HAP-1 (cell line): ENCODE measurements at regions not wholly inside any gene's neighbourhood (a gene's known extent, or its start where the extent isn't known, plus 50 kb on each side); places are given as distances from the start of the nearest gene placed in this dataset.

Experiments
- DNase-seq, 2 experiments: peaks; one replicate each; pipeline ENCODE4 v3.0.0-alpha.2; 2016 to 2020; ENCODE audit warnings: low spot score in 2 of 2
- H3K27me3 ChIP-seq: fragments of 250-450 bp; sonication (Bioruptor Pico); 2 replicates; pipeline ENCODE4 v1.5.1; 2020; ENCODE audit warnings: low read depth, mild to moderate bottlenecking, moderate library complexity
- H3K36me3 ChIP-seq: fragments of 250-450 bp; sonication (Bioruptor Pico); replicated peaks from 2 replicates; pipeline ENCODE4 v1.5.1; 2020; ENCODE audit warnings: mild to moderate bottlenecking
- H3K4me1 ChIP-seq: fragments of 250-450 bp; sonication (Bioruptor Pico); 2 replicates; pipeline ENCODE4 v1.5.1; 2020; ENCODE audit warnings: mild to moderate bottlenecking
- H3K4me3 ChIP-seq: fragments of 250-450 bp; sonication (Bioruptor Pico); 2 replicates; pipeline ENCODE4 v1.5.1; 2020; ENCODE audit warnings: mild to moderate bottlenecking, moderate library complexity
- H3K9me3 ChIP-seq: fragments of 250-450 bp; sonication (Bioruptor Pico); 2 replicates; pipeline ENCODE4 v1.5.1; 2020; ENCODE audit warnings: mild to moderate bottlenecking, moderate library complexity
- in situ Hi-C: fragments of 300-500 bp; cut with MboI; formaldehyde crosslinking; loops from 3 replicates; pipeline ENCODE4 v1.14.3; 2020; ENCODE audit warnings: low sequenced_read_pairs, inconsistent platforms, mixed read lengths

- peaks cover 28% of the 10 kb centered on the region for H3K4me1 ChIP-seq
- H3K36me3 ChIP-seq, result no peaks in the 10 kb centered on the region
- no peaks in the 10 kb centered on the region for H3K9me3 ChIP-seq
- in situ Hi-C loops, result no loop called here
- H3K4me3 ChIP-seq, result no peak overlapping the region
- H3K27me3 ChIP-seq, result no peaks in the 10 kb centered on the region
- peak; percentile 73 to 76 for DNase-seq
Observed at GRCh38 chr20:56957737-56958553, 308.5 kb downstream of the BMP7 start.

GRCh38 chr20:56964901-56965300, 301.5 kb downstream of the BMP7 start:
- in situ Hi-C loops, result no loop called here
- no peaks in the 10 kb centered on the region for H3K27me3 ChIP-seq
- no peaks in the 10 kb centered on the region for H3K36me3 ChIP-seq
- no peak overlapping the region for H3K4me3 ChIP-seq
- H3K9me3 ChIP-seq, result no peaks in the 10 kb centered on the region
- H3K4me1 ChIP-seq, result peaks cover 13% of the 10 kb centered on the region
- DNase-seq, result no peak

GRCh38 chr20:56967916-56968315, 298.5 kb downstream of the BMP7 start:
- peak in 1 of 2 experiments; percentile 65 for DNase-seq
- no peaks in the 10 kb centered on the region for H3K27me3 ChIP-seq
- H3K9me3 ChIP-seq, result no peaks in the 10 kb centered on the region
- in situ Hi-C loops, result no loop called here
- H3K4me3 ChIP-seq, result no peak overlapping the region
- H3K36me3 ChIP-seq, result no peaks in the 10 kb centered on the region
- peaks cover 14% of the 10 kb centered on the region for H3K4me1 ChIP-seq

GRCh38 chr20:56968376-56969048, 297.9 kb downstream of the BMP7 start:
- no peaks in the 10 kb centered on the region for H3K9me3 ChIP-seq
- DNase-seq, result peak; percentile 67 to 88
- in situ Hi-C loops, result no loop called here
- no peaks in the 10 kb centered on the region for H3K36me3 ChIP-seq
- no peaks in the 10 kb centered on the region for H3K27me3 ChIP-seq
- peaks cover 20% of the 10 kb centered on the region for H3K4me1 ChIP-seq
- H3K4me3 ChIP-seq, result no peak overlapping the region

- peaks cover 23% of the 10 kb centered on the region for H3K4me1 ChIP-seq
- peak; percentile 64 to 88 for DNase-seq
- no peaks in the 10 kb centered on the region for H3K9me3 ChIP-seq
- no peaks in the 10 kb centered on the region for H3K36me3 ChIP-seq
- in situ Hi-C loops, result loop anchor here (5.0 kb wide), 2 partner anchors 347 to 422 kb away; partner anchors contain the start of gene TFAP2C
- H3K27me3 ChIP-seq, result no peaks in the 10 kb centered on the region
- H3K4me3 ChIP-seq, result no peak overlapping the region
Observed at GRCh38 chr20:56974499-56975250, 291.8 kb downstream of the BMP7 start.

- DNase-seq, result no peak
- in situ Hi-C loops, result loop anchor here (5.0 kb wide), 1 partner anchor 424 kb away; no protein-coding TSS in a partner anchor
- Histone ChIP-seq H3K36me3 (no peaks in the 10 kb centered on the region), H3K27me3 (no peaks in the 10 kb centered on the region), H3K4me3 (no peak overlapping the region), H3K9me3 (no peaks in the 10 kb centered on the region), H3K4me1 (peaks cover 23% of the 10 kb centered on the region)
Observed at GRCh38 chr20:56975838-56976237, 290.6 kb downstream of the BMP7 start.

- Histone ChIP-seq H3K4me1 (peaks cover 23% of the 10 kb centered on the region), H3K4me3 (no peak overlapping the region), H3K27me3 (no peaks in the 10 kb centered on the region), H3K9me3 (no peaks in the 10 kb centered on the region), H3K36me3 (no peaks in the 10 kb centered on the region)
- DNase-seq, result no peak
- in situ Hi-C loops, result loop anchor here (5.0 kb wide), 1 partner anchor 424 kb away; no protein-coding TSS in a partner anchor
Observed at GRCh38 chr20:56976336-56976735, 290.1 kb downstream of the BMP7 start.

GRCh38 chr20:56978475-56978874, 288.0 kb downstream of the BMP7 start:
- H3K27me3 ChIP-seq, result no peaks in the 10 kb centered on the region
- H3K9me3 ChIP-seq, result no peaks in the 10 kb centered on the region
- peaks cover 16% of the 10 kb centered on the region for H3K4me1 ChIP-seq
- no peaks in the 10 kb centered on the region for H3K36me3 ChIP-seq
- no peak overlapping the region for H3K4me3 ChIP-seq
- in situ Hi-C loops, result loop anchor here (5.0 kb wide), 1 partner anchor 426 kb away; no protein-coding TSS in a partner anchor
- DNase-seq, result no peak

- H3K36me3 ChIP-seq, result no peaks in the 10 kb centered on the region
- in situ Hi-C loops, result loop anchor here (5.0 kb wide), 1 partner anchor 427 kb away; no protein-coding TSS in a partner anchor
- no peaks in the 10 kb centered on the region for H3K9me3 ChIP-seq
- H3K4me1 ChIP-seq, result peaks cover 10% of the 10 kb centered on the region
- no peaks in the 10 kb centered on the region for H3K27me3 ChIP-seq
- H3K4me3 ChIP-seq, result no peak overlapping the region
- no peak for DNase-seq
Observed at GRCh38 chr20:56979125-56979524, 287.3 kb downstream of the BMP7 start.

GRCh38 chr20:56981301-56981700, 285.1 kb downstream of the BMP7 start:
- H3K9me3 ChIP-seq, result peaks cover 8% of the 10 kb centered on the region
- no peak for DNase-seq
- H3K4me1 ChIP-seq, result no peaks in the 10 kb centered on the region
- H3K36me3 ChIP-seq, result no peaks in the 10 kb centered on the region
- no peaks in the 10 kb centered on the region for H3K27me3 ChIP-seq
- H3K4me3 ChIP-seq, result no peak overlapping the region
- in situ Hi-C loops, result no loop called here

GRCh38 chr20:56983813-56984212, 282.6 kb downstream of the BMP7 start:
- no peaks in the 10 kb centered on the region for H3K36me3 ChIP-seq
- no peaks in the 10 kb centered on the region for H3K4me1 ChIP-seq
- no peak for DNase-seq
- H3K4me3 ChIP-seq, result no peak overlapping the region
- H3K27me3 ChIP-seq, result no peaks in the 10 kb centered on the region
- in situ Hi-C loops, result no loop called here
- peaks cover 8% of the 10 kb centered on the region for H3K9me3 ChIP-seq

- Histone ChIP-seq H3K4me1 (no peaks in the 10 kb centered on the region), H3K27me3 (no peaks in the 10 kb centered on the region), H3K4me3 (no peak overlapping the region), H3K36me3 (no peaks in the 10 kb centered on the region), H3K9me3 (peaks cover 8% of the 10 kb centered on the region)
- no peak for DNase-seq
- in situ Hi-C loops, result no loop called here
Observed at GRCh38 chr20:56985066-56985685, 281.3 kb downstream of the BMP7 start.

- DNase-seq, result no peak
- Histone ChIP-seq H3K27me3 (no peaks in the 10 kb centered on the region), H3K4me3 (no peak overlapping the region), H3K4me1 (no peaks in the 10 kb centered on the region), H3K36me3 (no peaks in the 10 kb centered on the region), H3K9me3 (peaks cover 8% of the 10 kb centered on the region)
- in situ Hi-C loops, result no loop called here
Observed at GRCh38 chr20:56986476-56986875, 280.0 kb downstream of the BMP7 start.
